Neutrophil (primary cell): ENCODE measurements at regions not wholly inside any gene's neighbourhood (a gene's known extent, or its start where the extent isn't known, plus 50 kb on each side); places are given as distances from the start of the nearest gene placed in this dataset.

Source experiments
- H3K27ac ChIP-seq: fragments of 200-600 bp; sonication (generic); 2 replicates; pipeline ENCODE4 v1.5.1; 2016; ENCODE audit warnings: mild to moderate bottlenecking, moderate library complexity
- H3K27me3 ChIP-seq: fragments of 200-600 bp; sonication (generic); 2 replicates; pipeline ENCODE4 v1.6.0; 2016; ENCODE audit warnings: mild to moderate bottlenecking
- H3K36me3 ChIP-seq: fragments of 200-600 bp; sonication (generic); 2 replicates; pipeline ENCODE4 v1.5.1; 2017
- H3K4me1 ChIP-seq, 2 experiments: fragments of 200-600 bp in 1 of 2; sonication (generic) in 1 of 2; 1 replicate in 1 of 2; 2 replicates in 1 of 2; pipeline versions ENCODE4 v1.5.1 to v1.6.1; 2013 to 2016; ENCODE audit warnings: low read depth in 1 of 2, low read length in 1 of 2, mild to moderate bottlenecking in 1 of 2, moderate library complexity in 1 of 2; ENCODE audit not compliant: control insufficient read depth in 1 of 2, insufficient read depth in 1 of 2
- H3K4me3 ChIP-seq, 2 experiments: fragments of 200-600 bp in 1 of 2; sonication (generic) in 1 of 2; 1 replicate in 1 of 2; 2 replicates in 1 of 2; pipeline ENCODE4 v1.5.1; 2013 to 2016; ENCODE audit warnings: low read depth in 1 of 2, low read length in 1 of 2, mild to moderate bottlenecking in 1 of 2, moderate library complexity in 1 of 2
- H3K9me3 ChIP-seq: fragments of 200-600 bp; sonication (generic); 2 replicates; pipeline ENCODE4 v1.5.1; 2016
- TF ChIP-seq, protein P1 (sequence below): fragments of 200-600 bp; sonication (generic); IDR thresholded peaks from 2 replicates; pipeline ENCODE4 v1.5.1; 2016; ENCODE audit warnings: antibody characterized with exemption

DNA sequence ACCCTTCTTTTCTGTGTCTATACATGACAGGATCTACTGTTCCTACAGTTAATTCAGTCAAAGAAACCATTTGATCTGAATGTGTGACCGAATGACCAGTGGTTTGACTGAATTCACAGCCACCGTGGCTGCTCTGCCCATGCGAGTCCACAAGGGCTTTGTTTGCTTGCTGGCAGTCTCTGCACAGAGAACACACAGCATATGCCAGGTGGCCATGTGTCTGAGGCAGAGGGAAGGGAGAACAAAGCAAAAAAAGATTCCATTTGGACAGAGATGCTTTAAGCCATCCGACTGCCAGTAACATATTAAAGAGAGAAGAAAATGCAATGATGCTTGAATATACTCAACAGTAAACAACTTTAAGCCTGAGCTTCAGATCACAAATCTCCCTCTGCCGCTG, 737.8 kb upstream of the CXADR start:
- H3K4me3 ChIP-seq = no peak overlapping the region

DNA sequence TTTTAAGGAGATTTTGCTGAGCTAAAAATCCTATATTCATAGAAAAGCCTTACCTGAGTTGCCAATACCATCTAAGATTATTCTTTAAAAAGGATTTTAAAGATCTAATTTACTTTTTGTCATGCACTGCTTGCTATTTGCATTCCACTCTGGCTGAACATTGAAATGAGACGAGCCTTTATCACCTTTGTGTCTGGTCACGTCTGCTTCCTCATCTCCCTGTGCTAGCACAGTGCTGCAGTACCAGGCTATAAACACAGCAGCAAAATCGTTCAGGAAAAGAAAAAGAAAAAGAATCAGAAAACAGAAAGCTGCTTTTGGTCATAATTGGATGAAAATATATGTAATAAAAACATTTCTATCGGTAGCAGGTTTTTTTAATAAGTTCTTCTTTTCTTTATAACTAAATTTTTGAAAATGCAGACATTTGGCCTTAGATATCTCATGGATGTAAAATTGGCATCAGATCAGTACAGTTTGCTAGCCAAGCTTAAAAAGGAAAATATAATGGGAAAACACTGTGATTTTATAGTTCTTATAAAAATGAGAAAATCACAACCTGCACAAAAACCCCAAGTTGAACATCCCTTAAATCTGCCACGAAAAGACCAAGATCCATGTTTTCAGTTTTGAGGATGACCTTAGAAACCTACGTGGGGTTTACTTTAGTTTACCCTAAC, 735.7 kb upstream of the CXADR start:
- TF ChIP-seq, protein P1, sequence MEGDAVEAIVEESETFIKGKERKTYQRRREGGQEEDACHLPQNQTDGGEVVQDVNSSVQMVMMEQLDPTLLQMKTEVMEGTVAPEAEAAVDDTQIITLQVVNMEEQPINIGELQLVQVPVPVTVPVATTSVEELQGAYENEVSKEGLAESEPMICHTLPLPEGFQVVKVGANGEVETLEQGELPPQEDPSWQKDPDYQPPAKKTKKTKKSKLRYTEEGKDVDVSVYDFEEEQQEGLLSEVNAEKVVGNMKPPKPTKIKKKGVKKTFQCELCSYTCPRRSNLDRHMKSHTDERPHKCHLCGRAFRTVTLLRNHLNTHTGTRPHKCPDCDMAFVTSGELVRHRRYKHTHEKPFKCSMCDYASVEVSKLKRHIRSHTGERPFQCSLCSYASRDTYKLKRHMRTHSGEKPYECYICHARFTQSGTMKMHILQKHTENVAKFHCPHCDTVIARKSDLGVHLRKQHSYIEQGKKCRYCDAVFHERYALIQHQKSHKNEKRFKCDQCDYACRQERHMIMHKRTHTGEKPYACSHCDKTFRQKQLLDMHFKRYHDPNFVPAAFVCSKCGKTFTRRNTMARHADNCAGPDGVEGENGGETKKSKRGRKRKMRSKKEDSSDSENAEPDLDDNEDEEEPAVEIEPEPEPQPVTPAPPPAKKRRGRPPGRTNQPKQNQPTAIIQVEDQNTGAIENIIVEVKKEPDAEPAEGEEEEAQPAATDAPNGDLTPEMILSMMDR = no peak
- no peak overlapping the region for H3K27ac ChIP-seq
- no peaks in the 10 kb centered on the region for H3K27me3 ChIP-seq
- no peaks in the 10 kb centered on the region for H3K36me3 ChIP-seq
- no peaks in the 10 kb centered on the region for H3K4me1 ChIP-seq
- H3K4me3 ChIP-seq = no peak overlapping the region
- no peaks in the 10 kb centered on the region for H3K9me3 ChIP-seq

More for the DNA sequence above, 737.8 kb upstream of the CXADR start:
- Histone ChIP-seq H3K4me1 (no peaks in the 10 kb centered on the region), H3K36me3 (no peaks in the 10 kb centered on the region), H3K27me3 (no peaks in the 10 kb centered on the region), H3K9me3 (no peaks in the 10 kb centered on the region), H3K27ac (no peak overlapping the region)
- TF ChIP-seq, protein P1 = no peak

- H3K27me3 ChIP-seq = no peaks in the 10 kb centered on the region
- H3K36me3 ChIP-seq = no peaks in the 10 kb centered on the region
- H3K4me1 ChIP-seq = no peaks in the 10 kb centered on the region
- H3K27ac ChIP-seq = no peak overlapping the region
- no peaks in the 10 kb centered on the region for H3K9me3 ChIP-seq
- H3K4me3 ChIP-seq = no peak overlapping the region
- TF ChIP-seq, protein P1 = no peak
These were observed 724.3 kb upstream of the CXADR start for GRCh38 chr21:16788584-16788983.

DNA sequence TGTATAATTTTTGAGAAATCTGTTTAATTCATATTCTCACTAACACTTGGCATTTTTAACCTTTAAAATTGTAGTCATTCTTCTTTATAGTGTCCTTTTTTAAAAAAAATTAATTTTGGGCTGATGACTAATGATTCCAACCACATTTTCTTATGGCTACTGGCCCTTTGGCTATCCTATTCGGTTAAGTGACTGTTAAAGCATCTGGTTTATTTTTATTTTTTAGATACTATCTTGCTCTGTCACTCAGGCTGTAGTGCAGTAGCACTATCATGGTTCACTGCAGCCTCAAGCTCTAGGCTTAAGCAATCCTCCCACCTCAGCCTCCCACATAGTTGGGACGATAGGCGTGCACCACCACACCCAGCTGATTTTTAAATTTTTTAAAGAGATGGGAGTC, 723.2 kb upstream of the CXADR start:
- H3K27ac ChIP-seq = no peak overlapping the region
- H3K4me3 ChIP-seq = no peak overlapping the region
- H3K36me3 ChIP-seq = no peaks in the 10 kb centered on the region
- no peaks in the 10 kb centered on the region for H3K27me3 ChIP-seq
- no peaks in the 10 kb centered on the region for H3K4me1 ChIP-seq
- H3K9me3 ChIP-seq = no peaks in the 10 kb centered on the region
- TF ChIP-seq, protein P1 = no peak

DNA sequence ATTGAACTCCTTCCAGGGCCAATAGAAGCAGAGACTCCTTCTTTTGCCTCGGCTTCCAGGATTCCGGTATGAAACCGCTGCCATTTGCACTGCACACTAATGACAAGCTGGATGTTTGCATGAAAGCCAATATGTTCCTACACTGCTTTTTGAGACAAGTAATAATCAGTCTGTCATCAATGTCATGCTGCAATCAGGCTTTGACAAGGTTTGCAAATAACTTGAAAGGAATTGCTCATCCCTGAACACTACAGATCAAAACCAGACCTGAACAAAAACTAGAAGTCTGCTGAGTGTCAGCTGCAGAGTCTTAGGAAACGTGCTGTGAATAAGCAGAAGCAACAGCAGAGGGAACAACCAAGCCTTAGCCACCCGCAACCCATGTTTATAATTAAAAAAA, 720.7 kb upstream of the CXADR start:
- Histone ChIP-seq H3K36me3 (no peaks in the 10 kb centered on the region), H3K27ac (no peak overlapping the region), H3K27me3 (no peaks in the 10 kb centered on the region), H3K4me1 (no peaks in the 10 kb centered on the region), H3K4me3 (no peak overlapping the region), H3K9me3 (no peaks in the 10 kb centered on the region)
- TF ChIP-seq, protein P1 = no peak

- TF ChIP-seq, protein P1 = no peak
- H3K36me3 ChIP-seq = no peaks in the 10 kb centered on the region
- no peaks in the 10 kb centered on the region for H3K27me3 ChIP-seq
- no peaks in the 10 kb centered on the region for H3K4me1 ChIP-seq
- H3K9me3 ChIP-seq = no peaks in the 10 kb centered on the region
- H3K4me3 ChIP-seq = no peak overlapping the region
- no peak overlapping the region for H3K27ac ChIP-seq
These were observed 717.9 kb upstream of the CXADR start for GRCh38 chr21:16794950-16795349.
